Neural cell (in vitro differentiated cells): ENCODE measurements at regions not wholly inside any gene's neighbourhood (a gene's known extent, or its start where the extent isn't known, plus 50 kb on each side); places are given as distances from the start of the nearest gene placed in this dataset.

Source experiments
- CTCF ChIP-seq: fragments of 450-650 bp; IDR thresholded peaks from 2 replicates; pipeline ENCODE4 v1.5.1; 2014; ENCODE audit warnings: antibody characterized with exemption, mild to moderate bottlenecking, moderate library complexity; ENCODE audit not compliant: poor library complexity, severe bottlenecking
- EZH2 ChIP-seq: fragments of 200-600, 300-800 bp; shearing (Covaris generic), sonication (generic); IDR thresholded peaks from 2 replicates; pipeline ENCODE4 v1.6.1; 2014; ENCODE audit warnings: antibody characterized with exemption, low read length, borderline replicate concordance, mild to moderate bottlenecking; ENCODE audit not compliant: insufficient read depth, poor library complexity, severe bottlenecking
- POLR2AphosphoS5 ChIP-seq: IDR thresholded peaks from 2 replicates; pipeline ENCODE4 v1.6.1; 2012

GRCh38 chr2:12197133-12197532 is 450.7 kb downstream of the LPIN1 start:
- TF ChIP-seq POLR2AphosphoS5, result no peak
- no peak for TF ChIP-seq EZH2
- no peak for TF ChIP-seq CTCF
